ENCODE measurements at regions not wholly inside any gene's neighbourhood (a gene's known extent, or its start where the extent isn't known, plus 50 kb on each side); places are given as distances from the start of the nearest gene placed in this dataset.
"Not testable (repeated sequence)": the region's sequence is repeated elsewhere in the genome, so short reads cannot be mapped to it uniquely, and the experiment has no call there.

GRCh38 chr9:1530696-1531095 lies 480.5 kb downstream of the DMRT2 start:
- DNase-seq = no peak
- Mint-ChIP-seq H3K4me3 (no peak overlapping the region), H3K27me3 (ENCODE audit: low read depth) (no peaks in the 10 kb centered on the region), H3K36me3 (ENCODE audit: low read depth) (no peaks in the 10 kb centered on the region), H3K27ac (no peak overlapping the region), H3K4me1 (ENCODE audit: low read depth) (no peaks in the 10 kb centered on the region), H3K9me3 (ENCODE audit: insufficient read depth) (no peaks in the 10 kb centered on the region)
- ATAC-seq = no peak
- ChIA-PET POLR2A (no interaction called here), CTCF (no interaction called here)

- POLR2A ChIA-PET = no interaction called here
- Mint-ChIP-seq H3K36me3 (ENCODE audit: low read depth) (no peaks in the 10 kb centered on the region), H3K4me3 (no peak overlapping the region), H3K27ac (no peak overlapping the region), H3K4me1 (ENCODE audit: low read depth) (no peaks in the 10 kb centered on the region), H3K27me3 (ENCODE audit: low read depth) (no peaks in the 10 kb centered on the region), H3K9me3 (ENCODE audit: insufficient read depth) (peaks cover 4% of the 10 kb centered on the region)
- DNase-seq (no peak), ATAC-seq (no peak)
- CTCF ChIA-PET = no interaction called here
These were observed 481.3 kb downstream of the DMRT2 start for GRCh38 chr9:1531424-1531823.

GRCh38 chr9:1532171-1532570 lies 482.0 kb downstream of the DMRT2 start:
- ChIA-PET CTCF (no interaction called here), POLR2A (no interaction called here)
- no peak overlapping the region for H3K4me3 Mint-ChIP-seq
- H3K27me3 Mint-ChIP-seq (ENCODE audit: low read depth) = no peaks in the 10 kb centered on the region
- H3K27ac Mint-ChIP-seq = no peak overlapping the region
- peaks cover 4% of the 10 kb centered on the region for H3K9me3 Mint-ChIP-seq (ENCODE audit: insufficient read depth)
- no peaks in the 10 kb centered on the region for H3K36me3 Mint-ChIP-seq (ENCODE audit: low read depth)
- DNase-seq (no peak), ATAC-seq (no peak)
- no peaks in the 10 kb centered on the region for H3K4me1 Mint-ChIP-seq (ENCODE audit: low read depth)

- Mint-ChIP-seq H3K4me1 (ENCODE audit: low read depth) (no peaks in the 10 kb centered on the region), H3K36me3 (ENCODE audit: low read depth) (no peaks in the 10 kb centered on the region), H3K4me3 (no peak overlapping the region), H3K27me3 (ENCODE audit: low read depth) (no peaks in the 10 kb centered on the region), H3K9me3 (ENCODE audit: insufficient read depth) (peaks cover 4% of the 10 kb centered on the region), H3K27ac (no peak overlapping the region)
- DNase-seq (no peak), ATAC-seq (no peak)
- ChIA-PET POLR2A (no interaction called here), CTCF (no interaction called here)
These were observed 480.1 kb upstream of the SMARCA2 start for GRCh38 chr9:1535051-1535450.

- POLR2A ChIA-PET = no interaction called here
- no peak for DNase-seq
- Mint-ChIP-seq H3K27ac (no peak overlapping the region), H3K4me1 (ENCODE audit: low read depth) (no peaks in the 10 kb centered on the region), H3K27me3 (ENCODE audit: low read depth) (no peaks in the 10 kb centered on the region), H3K9me3 (ENCODE audit: insufficient read depth) (peaks cover 4% of the 10 kb centered on the region), H3K4me3 (no peak overlapping the region), H3K36me3 (ENCODE audit: low read depth) (no peaks in the 10 kb centered on the region)
- ATAC-seq = no peak
- CTCF ChIA-PET = no interaction called here
These were observed 479.5 kb upstream of the SMARCA2 start for GRCh38 chr9:1535599-1535998.

- ATAC-seq = no peak
These were observed 478.5 kb upstream of the SMARCA2 start for GRCh38 chr9:1536522-1537170.

GRCh38 chr9:1538301-1538700 lies 476.8 kb upstream of the SMARCA2 start:
- ATAC-seq (no peak), DNase-seq (no peak)
- Mint-ChIP-seq H3K9me3 (ENCODE audit: insufficient read depth) (peaks cover 4% of the 10 kb centered on the region), H3K27ac (no peak overlapping the region), H3K36me3 (ENCODE audit: low read depth) (no peaks in the 10 kb centered on the region), H3K4me1 (ENCODE audit: low read depth) (no peaks in the 10 kb centered on the region), H3K27me3 (ENCODE audit: low read depth) (no peaks in the 10 kb centered on the region), H3K4me3 (no peak overlapping the region)
- ChIA-PET POLR2A (no interaction called here), CTCF (no interaction called here)

More at GRCh38 chr9:1536522-1537170, 478.5 kb upstream of the SMARCA2 start:
- ChIA-PET POLR2A (no interaction called here), CTCF (no interaction called here)
- Mint-ChIP-seq H3K27me3 (ENCODE audit: low read depth) (no peaks in the 10 kb centered on the region), H3K9me3 (ENCODE audit: insufficient read depth) (peaks cover 4% of the 10 kb centered on the region), H3K4me3 (no peak overlapping the region), H3K27ac (no peak overlapping the region), H3K36me3 (ENCODE audit: low read depth) (no peaks in the 10 kb centered on the region), H3K4me1 (ENCODE audit: low read depth) (no peaks in the 10 kb centered on the region)
- DNase-seq = no peak

GRCh38 chr9:1539216-1539615 lies 475.9 kb upstream of the SMARCA2 start:
- no peaks in the 10 kb centered on the region for H3K36me3 Mint-ChIP-seq (ENCODE audit: low read depth)
- POLR2A ChIA-PET = no interaction called here

GRCh38 chr9:1550636-1551035 lies 464.5 kb upstream of the SMARCA2 start:
- Mint-ChIP-seq H3K4me1 (ENCODE audit: low read depth) (no peaks in the 10 kb centered on the region), H3K9me3 (ENCODE audit: insufficient read depth) (no peaks in the 10 kb centered on the region), H3K27ac (no peak overlapping the region), H3K36me3 (ENCODE audit: low read depth) (no peaks in the 10 kb centered on the region), H3K27me3 (ENCODE audit: low read depth) (no peaks in the 10 kb centered on the region), H3K4me3 (no peak overlapping the region)
- ChIA-PET CTCF (no interaction called here), POLR2A (no interaction called here)
- ATAC-seq (no peak), DNase-seq (no peak)

More at GRCh38 chr9:1539216-1539615, 475.9 kb upstream of the SMARCA2 start:
- H3K27me3 Mint-ChIP-seq (ENCODE audit: low read depth) = no peaks in the 10 kb centered on the region
- no peaks in the 10 kb centered on the region for H3K4me1 Mint-ChIP-seq (ENCODE audit: low read depth)
- ATAC-seq (no peak), DNase-seq (no peak)
- CTCF ChIA-PET = no interaction called here
- H3K27ac Mint-ChIP-seq = no peak overlapping the region
- no peak overlapping the region for H3K4me3 Mint-ChIP-seq
- peaks cover 4% of the 10 kb centered on the region for H3K9me3 Mint-ChIP-seq (ENCODE audit: insufficient read depth)

GRCh38 chr9:1554081-1555035 lies 460.8 kb upstream of the SMARCA2 start:
- Mint-ChIP-seq H3K4me1 (ENCODE audit: low read depth) (no peaks in the 10 kb centered on the region), H3K27me3 (ENCODE audit: low read depth) (no peaks in the 10 kb centered on the region), H3K27ac (no peak overlapping the region), H3K4me3 (no peak overlapping the region), H3K9me3 (ENCODE audit: insufficient read depth) (no peaks in the 10 kb centered on the region), H3K36me3 (ENCODE audit: low read depth) (no peaks in the 10 kb centered on the region)
- DNase-seq = no peak
- no peak for ATAC-seq
- POLR2A ChIA-PET = no interaction called here
- CTCF ChIA-PET = no interaction called here

GRCh38 chr9:1558666-1559065 lies 456.5 kb upstream of the SMARCA2 start:
- H3K27me3 Mint-ChIP-seq (ENCODE audit: low read depth); H3K4me1 Mint-ChIP-seq (ENCODE audit: low read depth); H3K27ac Mint-ChIP-seq; ATAC-seq; DNase-seq; H3K9me3 Mint-ChIP-seq (ENCODE audit: insufficient read depth); CTCF ChIA-PET; H3K36me3 Mint-ChIP-seq (ENCODE audit: low read depth); H3K4me3 Mint-ChIP-seq; POLR2A ChIA-PET: not testable (repeated sequence)

- Mint-ChIP-seq H3K4me1 (ENCODE audit: low read depth) (no peaks in the 10 kb centered on the region), H3K27me3 (ENCODE audit: low read depth) (no peaks in the 10 kb centered on the region), H3K9me3 (ENCODE audit: insufficient read depth) (no peaks in the 10 kb centered on the region), H3K27ac (no peak overlapping the region), H3K4me3 (no peak overlapping the region), H3K36me3 (ENCODE audit: low read depth) (no peaks in the 10 kb centered on the region)
- DNase-seq = no peak
- no peak for ATAC-seq
- ChIA-PET POLR2A (no interaction called here), CTCF (no interaction called here)
These were observed 439.2 kb upstream of the SMARCA2 start for GRCh38 chr9:1575939-1576338.

All from activated CD8-positive, alpha-beta T cell treated with anti-CD3 and anti-CD28 coated beads, Interleukin-2, amount 10 ng/mL, durations not matched to agents 7 days and 5 days (primary cell).